Fibroblast of gingiva (primary cell): ENCODE measurements at regions not wholly inside any gene's neighbourhood (a gene's known extent, or its start where the extent isn't known, plus 50 kb on each side); places are given as distances from the start of the nearest gene placed in this dataset.
"Not testable (repeated sequence)": the region's sequence is repeated elsewhere in the genome, so short reads cannot be mapped to it uniquely, and the experiment has no call there.

Source experiments
- DNase-seq: peaks from one replicate; pipeline ENCODE4 v3.0.0-alpha.2; 2011; ENCODE audit warnings: low read depth

DNA sequence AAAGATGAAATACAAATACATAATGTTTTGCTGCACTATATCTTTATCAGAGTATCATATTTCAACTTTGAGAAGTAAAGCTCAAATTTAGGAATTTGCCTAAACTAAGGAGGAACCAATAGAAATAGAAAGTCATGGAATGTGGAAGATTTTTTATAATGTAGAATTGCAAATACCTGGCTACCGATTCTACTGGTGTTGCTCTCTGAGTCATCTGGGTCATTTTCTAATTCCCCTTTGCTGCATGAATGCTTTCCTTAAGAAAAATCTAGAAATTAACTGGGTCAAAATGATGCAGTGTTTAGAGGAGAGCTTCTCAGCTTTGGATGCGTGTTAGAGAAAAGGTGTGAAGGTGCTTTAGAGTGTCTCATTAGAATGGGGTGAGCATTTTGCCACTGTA, 568.9 kb upstream of the ANKRD30A start:
- no peak for DNase-seq

DNA sequence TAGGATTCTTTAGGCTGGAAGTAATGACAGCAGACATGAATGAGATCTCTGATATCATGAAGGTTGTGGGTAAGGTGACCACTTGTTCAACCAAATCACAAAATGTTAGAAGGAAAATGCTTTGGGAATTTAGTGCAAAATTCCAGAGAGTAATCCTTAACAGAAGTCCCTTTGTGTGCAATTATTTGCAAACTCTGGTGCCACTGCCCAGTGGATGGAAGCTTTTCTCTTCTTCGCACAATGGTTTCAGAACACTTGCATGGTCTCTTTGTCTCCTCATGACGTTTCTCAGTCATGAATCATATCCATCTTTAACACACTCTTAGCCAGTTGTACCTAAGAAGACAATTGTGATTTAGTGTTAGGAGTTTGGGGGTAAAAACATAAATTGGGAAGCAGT, 570.4 kb upstream of the ANKRD30A start:
- DNase-seq, result no peak

DNA sequence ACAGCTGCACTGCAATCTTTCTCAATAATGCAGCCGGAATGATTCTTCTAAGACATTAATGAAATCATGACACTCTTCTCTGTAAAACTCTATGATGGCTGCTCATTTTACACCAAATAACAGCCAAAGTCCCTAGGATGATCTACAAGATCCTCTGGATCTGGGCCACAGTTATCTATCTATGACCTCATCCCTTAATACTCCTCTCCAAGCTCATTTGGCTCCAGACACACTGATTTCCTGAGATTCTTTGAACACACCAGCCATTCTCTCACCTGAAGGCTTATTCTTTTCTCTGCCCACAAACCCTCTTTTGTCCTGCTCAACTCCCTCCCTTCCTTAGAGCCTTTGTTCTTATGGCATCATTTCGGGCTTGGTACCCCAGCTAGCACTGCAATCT, 577.4 kb upstream of the ANKRD30A start:
- no peak for DNase-seq

DNA sequence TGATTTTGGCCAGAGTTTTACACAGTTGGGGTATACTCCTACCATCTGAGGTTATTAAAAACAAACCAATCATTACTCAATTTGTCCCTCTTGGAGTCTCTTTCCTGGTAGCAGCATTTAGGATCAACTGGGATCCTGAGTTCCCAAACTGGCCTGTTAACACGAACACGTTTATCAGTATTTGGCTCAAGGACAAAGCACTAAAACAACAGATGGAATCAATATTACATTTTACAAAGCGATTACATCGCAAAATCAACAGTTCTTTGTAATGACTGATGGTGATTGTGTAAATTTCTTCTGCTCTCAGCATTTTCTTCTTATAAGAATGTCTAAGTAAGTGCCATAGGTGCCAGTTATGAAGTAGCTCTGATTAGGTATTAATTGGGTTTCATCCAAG, 582.9 kb upstream of the ANKRD30A start:
- peak; percentile 1 for DNase-seq

DNA sequence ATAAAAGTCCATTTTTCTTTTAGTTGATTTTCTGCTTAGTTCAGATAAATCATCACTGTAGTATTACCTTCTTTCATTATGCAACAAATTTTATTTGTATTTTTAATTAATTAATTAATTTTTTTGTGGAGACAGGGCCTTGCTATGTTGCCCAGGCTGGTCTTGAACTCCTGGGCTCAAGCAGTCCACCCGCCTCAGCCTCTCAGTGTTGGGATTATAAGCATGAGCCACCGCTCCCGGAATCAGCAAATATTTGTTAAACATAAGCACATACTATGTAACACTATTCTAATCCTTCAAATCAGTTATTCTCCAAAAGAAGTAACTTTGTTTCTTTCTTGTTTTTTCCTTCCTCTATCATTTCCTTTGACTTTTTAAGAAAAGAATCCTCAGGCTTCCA, 584.8 kb upstream of the ANKRD30A start:
- DNase-seq, result no peak

DNA sequence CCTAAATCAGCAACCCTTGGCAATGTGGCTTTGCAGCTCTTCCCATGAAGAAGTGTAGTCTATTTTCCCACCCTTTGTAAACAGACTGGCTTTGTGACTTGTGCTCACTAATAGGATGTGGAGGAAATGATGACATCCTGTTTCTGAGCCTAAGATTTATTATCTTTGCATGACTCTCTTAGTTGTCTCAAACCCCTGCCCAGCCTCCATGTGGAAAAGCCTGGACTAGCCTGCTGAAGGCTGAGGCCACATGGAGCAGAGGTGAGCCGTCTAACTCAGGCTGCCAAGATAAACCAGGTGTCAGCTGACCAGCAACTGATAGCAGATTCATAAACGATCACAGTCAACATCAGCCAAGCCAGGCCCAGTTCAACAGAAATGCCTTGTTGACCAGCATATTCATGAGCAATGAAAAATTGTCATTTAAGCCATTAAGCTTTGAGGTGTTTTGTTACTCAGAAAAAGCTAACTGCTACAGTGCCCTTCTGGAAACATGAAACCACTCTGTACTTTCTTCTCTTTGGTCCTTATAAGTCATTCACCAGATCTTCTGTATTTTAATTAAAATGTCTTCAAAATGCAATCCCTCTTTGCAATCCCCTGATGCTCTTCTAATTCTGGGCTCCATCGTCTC, 586.3 kb upstream of the ANKRD30A start:
- DNase-seq, result no peak

DNA sequence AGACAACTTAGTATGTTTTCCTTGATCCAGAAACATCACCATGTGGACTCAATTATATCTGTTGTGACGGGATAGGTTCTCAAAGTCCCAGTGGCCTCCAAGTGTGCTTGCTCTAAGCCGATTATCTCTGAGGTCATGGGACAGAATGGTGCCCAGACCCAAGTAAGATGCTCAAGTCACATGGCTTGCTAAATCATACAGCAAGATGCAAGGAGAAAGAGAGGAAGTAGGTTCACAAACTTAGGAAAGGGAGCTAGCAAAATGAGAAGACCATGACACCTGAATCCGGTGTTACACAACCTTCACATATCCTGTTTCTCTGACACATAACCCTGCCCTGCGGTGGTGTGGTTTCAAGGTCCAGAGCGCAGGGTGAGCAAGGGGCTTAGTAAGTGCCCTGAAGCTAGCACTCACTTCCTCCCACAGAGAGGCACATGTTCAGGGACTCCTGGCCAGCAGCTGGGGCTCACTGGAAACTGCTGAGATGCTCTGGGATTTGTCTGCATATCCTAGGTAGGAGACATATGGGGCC, 590.9 kb upstream of the ANKRD30A start:
- peak; percentile 87 for DNase-seq

DNA sequence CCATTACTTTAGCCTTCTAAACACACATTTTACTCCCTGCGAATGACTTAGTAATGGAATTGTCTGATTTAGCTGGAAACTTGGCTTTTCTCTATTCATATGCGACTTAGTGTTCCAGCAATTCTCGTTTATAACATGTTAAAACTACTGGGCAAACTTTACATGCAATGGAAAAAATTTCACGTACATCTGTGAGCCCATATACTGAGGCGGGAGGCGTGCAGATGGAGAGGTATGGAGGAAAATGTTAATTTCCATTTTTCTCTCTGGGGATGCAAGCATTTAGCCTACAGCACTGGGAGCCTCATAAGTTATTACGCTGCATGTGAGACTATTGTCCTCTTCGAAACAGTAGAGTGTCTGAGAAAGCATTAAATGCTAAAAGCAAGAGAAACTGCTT, 591.5 kb upstream of the ANKRD30A start:
- DNase-seq, result no peak

DNA sequence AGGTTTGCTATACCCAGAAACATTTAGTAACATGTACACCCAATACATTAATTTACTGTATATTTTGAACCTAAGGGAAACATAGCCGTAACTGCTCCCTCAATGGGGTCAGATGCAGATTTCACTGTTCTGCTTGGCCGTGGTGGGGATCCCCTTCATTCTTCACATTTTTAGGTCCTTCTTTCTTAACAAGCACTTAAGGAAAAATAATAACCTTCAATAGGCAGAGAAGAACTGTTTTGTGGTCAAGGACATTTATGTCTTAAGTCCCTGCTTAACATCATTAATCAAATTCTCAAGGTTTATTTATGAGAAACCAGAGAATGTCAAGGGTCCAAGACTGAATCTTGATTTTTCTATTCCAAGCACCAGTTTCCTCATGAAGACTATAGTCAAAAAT, 592.1 kb upstream of the ANKRD30A start:
- DNase-seq, result no peak

DNA sequence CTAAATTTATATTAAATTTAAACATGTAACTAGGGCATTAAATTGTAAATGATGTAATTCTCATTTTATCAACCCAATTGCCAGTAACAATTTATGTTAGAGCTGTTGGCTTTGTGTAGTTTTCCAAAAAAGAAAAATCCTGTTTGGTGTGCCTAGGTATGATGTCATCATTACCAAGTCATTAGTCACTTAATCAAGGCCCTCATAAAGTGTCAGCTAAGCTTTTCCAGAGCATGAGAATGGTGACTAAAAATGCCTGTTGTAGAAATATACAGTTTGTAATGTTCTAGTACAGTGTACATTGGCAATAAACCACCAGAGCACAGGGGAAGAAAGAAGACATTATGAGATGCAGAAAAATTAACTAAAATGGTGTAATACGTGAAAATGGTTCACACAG, 593.8 kb upstream of the ANKRD30A start:
- no peak for DNase-seq

DNA sequence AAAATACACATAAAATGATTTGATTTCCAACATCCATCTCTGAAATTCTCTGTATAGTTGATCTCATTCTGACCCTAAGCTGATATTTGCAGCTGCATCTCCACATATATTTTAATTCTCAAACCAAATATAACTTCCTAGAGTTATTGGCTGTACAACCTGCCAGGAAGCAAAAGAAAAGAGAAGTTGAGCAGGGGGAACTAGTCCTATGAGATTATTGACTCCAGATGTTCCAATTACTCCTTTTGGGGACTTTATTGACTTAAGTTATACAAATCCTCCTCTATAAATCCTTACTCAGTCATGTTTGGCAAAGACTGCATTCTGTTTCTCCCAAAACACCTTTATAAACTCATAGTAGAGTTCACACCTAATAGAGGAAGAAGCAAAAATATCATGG, 599.4 kb upstream of the ANKRD30A start:
- DNase-seq, result no peak

DNA sequence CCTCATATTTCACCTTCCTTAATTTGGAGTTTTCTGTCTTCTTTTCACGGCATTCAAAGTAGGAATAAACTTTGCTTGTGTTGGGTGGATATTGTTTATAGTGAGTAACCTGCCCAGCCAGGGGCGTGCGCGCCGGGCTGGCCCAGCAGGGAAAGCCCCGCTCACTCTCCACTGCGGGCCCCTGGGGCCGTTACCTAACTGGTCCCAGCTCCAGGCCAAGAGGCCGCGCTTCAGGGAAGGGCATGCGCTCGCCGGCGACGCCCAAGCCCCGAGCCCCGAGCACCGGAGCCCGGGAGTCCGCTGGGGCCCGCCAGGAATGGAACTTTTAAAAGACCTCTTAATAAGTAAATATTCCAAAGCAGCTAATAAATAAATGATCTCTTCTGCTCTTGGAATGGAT, 601.3 kb upstream of the ANKRD30A start:
- DNase-seq, result not testable (repeated sequence)

DNA sequence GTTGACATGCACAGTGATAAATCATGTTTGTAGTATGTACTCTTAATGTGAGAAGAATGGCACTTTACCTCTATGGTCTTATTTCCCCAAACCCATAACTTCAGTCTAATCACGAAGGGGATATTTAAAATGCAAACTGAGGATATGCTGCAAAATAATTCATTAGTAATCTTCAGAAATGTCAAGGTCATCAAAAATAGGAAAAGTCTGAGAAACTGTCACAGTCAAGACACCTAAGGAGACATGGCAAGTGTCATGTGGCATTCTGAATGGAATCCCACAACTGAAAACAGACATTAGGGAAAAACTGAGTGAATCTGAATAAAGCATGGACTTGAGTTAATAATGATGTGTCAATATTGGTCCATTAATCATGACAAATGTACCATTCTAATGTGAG, 605.5 kb upstream of the ANKRD30A start:
- DNase-seq, result no peak

DNA sequence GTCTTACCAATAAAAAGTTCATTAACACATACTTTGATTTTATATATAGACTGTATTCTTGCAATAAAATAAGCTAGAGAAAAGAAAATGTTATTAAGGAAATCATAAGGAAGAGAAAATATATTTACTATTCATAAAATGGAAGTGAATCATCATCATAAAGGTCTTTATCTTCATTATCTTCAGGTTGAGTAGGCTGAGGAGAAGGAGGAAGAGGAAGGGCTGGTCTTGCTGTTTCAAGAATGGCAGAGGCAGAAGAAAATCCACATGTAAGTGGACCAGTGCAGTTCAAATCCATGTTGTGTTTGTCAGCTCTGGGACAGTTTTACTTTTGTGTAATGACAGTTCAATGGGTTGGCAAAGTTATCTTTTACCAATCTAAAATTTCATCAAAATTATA, 609.1 kb upstream of the ANKRD30A start:
- no peak for DNase-seq

DNA sequence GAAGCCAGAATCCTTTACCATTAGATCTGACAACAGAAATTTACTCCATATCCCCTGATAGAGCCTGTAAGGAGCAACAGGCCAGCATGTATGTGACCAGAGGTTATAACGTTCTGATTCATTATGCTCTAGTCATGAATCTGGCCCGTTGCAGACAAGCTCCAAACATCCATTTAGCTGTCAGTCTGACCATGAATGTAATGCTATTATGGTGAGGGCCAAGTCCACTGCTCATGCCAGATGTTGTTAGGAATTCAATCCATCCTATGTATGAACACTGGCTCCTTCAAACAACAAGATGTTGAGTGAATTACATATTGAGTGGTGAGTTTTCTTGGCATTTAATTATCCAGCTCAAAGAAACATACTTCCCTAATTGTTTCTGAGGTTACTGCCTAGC, 610.1 kb upstream of the ANKRD30A start:
- DNase-seq, result no peak

DNA sequence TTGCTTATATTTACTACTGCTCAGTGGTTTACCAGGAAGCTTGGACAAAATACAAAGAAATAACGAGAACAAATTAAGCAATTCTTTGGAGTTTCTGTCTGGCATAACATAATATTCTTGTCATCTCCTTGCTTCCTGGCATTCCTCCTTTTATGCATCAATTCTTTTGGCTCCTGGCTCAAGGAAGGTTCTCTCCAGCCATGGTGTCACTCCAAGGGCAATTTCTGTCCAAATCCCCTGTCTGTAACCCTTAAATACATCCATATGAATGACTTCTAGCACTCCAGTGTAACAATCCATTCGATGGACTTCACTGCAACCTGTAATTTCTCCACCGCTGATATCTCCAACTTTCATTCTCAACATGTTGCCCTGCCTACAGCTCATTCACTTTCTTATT, 617.7 kb upstream of the ANKRD30A start:
- DNase-seq, result no peak

DNA sequence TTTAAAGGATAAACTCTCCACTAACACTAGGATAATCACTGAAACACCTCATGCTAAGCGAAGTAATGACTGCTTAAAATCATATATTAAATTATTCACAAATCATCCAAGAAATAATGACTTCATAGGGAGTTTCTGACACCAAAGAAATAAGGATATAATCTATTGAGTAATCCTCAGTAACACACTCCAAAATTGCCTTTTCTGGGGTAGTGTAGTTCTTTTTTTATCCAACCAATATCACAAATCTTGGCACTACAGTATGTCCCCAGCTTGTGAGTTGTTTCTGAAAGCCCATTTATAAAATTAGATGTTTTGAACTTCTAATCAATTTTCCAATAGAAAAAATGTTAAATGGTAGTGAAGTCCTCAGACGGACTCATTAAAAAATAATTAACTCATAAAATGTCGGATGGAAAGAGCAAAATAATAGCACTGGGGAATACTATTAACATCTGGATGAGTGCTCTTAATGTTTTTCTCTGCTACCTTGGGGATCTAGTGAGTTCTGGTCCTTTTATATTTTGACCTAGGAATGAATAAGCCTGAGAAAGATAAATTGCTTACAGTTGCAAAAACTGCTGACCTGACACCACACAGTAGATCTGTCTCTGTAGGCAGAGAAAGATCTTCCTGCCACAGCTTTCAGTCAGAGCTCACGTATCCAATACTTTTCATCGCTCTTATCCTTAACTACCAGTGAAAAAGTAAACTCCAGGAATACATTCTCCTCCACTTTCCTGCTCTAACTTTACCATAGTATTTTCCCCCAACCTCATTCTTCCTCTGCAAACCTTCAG, 618.5 kb upstream of the ANKRD30A start:
- DNase-seq, result no peak

DNA sequence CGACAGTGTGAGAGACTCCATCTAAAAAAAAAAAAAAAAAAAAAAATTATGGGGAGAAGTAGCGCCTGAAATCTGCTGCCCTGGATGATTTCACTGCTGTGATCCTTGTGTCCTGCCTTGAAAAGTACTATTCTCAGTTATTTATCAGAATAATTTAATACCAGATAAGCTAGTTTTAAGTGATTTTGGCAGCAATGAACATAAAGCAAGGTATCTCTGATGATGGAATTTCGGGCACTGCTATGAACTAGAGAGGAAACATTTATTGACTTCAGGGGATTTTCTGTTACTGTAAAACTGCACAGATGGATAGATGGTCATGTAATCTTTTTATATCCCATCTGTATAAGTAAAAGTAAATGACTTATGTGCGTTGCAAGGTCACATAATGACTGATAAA, 619.1 kb upstream of the ANKRD30A start:
- no peak for DNase-seq

DNA sequence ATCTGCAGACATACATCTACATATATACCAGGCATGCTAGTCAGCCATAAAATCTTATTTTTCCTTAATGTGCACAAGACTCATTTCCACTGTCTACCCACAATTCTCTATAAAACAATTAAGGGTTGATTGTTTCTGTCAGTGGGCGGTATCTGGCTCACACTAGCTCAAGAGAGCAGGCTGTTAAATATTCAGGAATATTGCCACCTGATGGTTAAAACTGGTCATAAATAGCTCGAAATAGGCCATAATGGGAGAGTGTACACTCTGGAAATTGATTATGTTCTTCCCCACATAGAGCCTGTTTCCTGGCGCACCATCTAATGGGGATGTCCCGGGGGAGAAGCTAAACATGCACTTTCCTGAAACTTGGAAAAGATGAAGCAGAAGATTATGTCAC, 620.6 kb upstream of the ANKRD30A start:
- no peak for DNase-seq

DNA sequence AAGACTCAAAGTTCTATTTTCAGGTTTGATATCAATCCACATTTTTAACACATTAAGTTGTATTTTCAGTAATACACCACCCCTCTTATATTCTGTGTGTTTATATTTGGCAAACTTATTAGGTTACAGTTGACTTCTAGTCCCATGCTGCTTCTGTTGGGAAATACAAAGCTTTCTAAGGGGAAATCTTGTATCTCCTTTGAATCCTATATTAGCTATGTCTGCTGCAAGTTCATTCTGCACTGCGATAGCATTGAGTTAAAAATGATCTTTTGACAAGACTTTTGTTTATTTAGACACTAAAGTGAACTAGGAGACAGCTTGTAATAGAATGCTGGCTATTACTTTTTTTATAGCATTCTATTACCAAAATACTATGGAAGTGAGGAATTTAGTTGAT, 625.1 kb upstream of the ANKRD30A start:
- DNase-seq, result no peak

DNA sequence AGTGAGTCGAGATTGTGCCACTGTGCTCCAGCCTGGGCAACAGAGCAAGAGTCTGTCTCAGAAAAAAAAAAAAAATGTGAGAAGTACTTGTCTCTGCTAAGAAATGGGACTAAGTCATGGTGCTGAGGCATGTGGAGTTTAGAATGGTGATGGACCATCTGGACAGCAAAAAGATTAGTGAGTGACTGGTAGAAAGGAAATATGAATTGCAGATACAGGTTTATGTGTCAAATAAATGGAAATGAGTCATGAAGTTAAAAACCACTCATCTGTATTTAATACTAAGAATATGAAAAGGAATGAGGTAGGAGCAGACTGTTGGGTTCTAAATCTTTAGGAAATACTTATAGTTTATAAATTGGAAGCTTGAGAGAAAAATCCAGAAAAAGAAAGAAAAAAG, 625.7 kb upstream of the ANKRD30A start:
- no peak for DNase-seq

DNA sequence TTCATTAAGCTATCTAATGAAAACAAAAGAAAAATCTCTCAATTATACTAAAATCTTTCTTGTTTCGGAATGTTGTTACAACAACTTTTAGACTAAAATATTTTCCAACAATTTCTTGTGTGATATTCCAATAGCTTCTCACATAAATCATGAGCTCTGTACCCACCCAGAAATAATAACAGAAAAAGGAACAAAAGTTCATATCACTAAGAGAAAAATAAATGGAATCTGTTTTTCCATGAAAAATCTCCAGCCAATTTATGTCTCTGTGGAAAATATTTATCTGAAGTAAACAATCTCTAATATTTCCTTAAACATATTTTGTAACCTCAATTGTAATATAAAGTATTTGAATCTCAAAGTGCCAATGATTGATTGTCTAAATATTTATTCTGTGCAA, 628.6 kb upstream of the ANKRD30A start:
- no peak for DNase-seq

DNA sequence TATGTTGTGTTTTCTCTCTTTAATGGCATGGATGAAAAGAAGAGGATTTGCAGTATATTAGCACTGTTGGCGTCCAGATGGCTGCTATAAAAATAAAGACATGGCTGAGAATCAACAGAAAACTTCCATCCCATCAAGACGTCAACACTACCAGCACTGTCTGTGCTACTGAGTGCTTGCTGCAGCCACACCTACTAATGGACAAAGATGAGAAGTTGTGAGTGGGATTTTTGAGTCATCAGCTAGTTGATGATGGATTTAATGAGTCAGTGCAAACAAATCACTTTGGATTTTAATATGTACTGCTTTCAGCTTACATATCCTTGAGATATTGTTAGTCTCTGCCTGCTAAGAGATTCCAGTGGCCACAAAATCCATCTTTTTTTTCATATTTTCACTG, 631.0 kb upstream of the ANKRD30A start:
- peak; percentile 52 for DNase-seq

DNA sequence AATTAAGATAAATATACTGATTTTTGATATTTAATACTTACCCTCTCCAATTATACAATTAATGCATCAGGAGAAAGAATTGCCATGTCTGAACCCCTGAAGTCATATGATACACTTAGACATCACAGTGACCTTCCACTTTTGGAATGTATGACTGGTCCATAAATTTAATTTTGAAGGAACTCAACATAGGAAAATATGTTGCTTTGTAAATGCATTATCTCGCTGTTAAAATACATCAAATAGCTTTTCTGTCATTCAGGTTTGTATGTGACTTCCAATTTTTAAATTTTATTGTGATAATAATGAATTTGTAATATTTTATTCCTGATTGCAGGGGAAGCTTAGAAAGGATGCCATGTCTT, 631.9 kb upstream of the ANKRD30A start:
- DNase-seq, result peak; percentile 10
